ENCODE measurements at regions not wholly inside any gene's neighbourhood (a gene's known extent, or its start where the extent isn't known, plus 50 kb on each side); places are given as distances from the start of the nearest gene placed in this dataset.

- no peak for DNase-seq (ENCODE audit: low read depth)
- no peak overlapping the region; the same call in 1 of the 2 replicates for H3K4me3 ChIP-seq (ENCODE audit: low read depth, low read length)
- TF ChIP-seq CTCF (IDR thresholded peaks at IDR 0.05; ENCODE audit: low read depth, low read length, missing control alignments), result no peak
Measured at GRCh38 chr2:37556256-37556655, 115.2 kb downstream of the CDC42EP3 start.

DNA sequence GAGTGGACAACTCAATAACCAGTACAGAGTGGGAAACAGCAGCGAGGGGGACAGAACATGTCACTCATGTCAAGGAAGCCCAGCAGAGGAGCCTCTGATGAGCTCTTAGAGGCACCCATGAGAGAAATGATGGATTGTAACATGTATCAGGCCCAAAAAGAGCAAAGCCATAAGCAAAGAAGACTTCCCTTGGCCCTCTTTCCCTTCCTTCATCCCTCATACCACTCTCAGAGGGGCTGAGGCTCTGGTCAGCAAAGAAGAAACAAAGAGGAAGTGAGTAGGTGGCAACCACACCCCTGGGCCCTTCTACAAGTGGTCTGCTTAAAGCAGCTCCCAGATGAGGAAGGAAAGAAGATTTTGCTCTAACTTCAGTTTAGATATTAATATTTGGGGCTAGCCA lies 112.8 kb downstream of the CDC42EP3 start:
- H3K4me3 ChIP-seq (ENCODE audit: low read depth, low read length), result no peak overlapping the region
- no peak for DNase-seq (ENCODE audit: low read depth)
- no peak for TF ChIP-seq CTCF (IDR thresholded peaks at IDR 0.05; ENCODE audit: low read depth, low read length, missing control alignments)

GRCh38 chr2:37560241-37560848 lies 111.1 kb downstream of the CDC42EP3 start:
- TF ChIP-seq CTCF (IDR thresholded peaks at IDR 0.05; ENCODE audit: low read depth, low read length, missing control alignments), result no peak
- H3K4me3 ChIP-seq (ENCODE audit: low read depth, low read length), result no peak overlapping the region
- DNase-seq (ENCODE audit: low read depth), result no peak

GRCh38 chr2:37560863-37561614 lies 110.4 kb downstream of the CDC42EP3 start:
- no peak for TF ChIP-seq CTCF (IDR thresholded peaks at IDR 0.05; ENCODE audit: low read depth, low read length, missing control alignments)
- H3K4me3 ChIP-seq (ENCODE audit: low read depth, low read length), result no peak overlapping the region
- no peak for DNase-seq (ENCODE audit: low read depth)

GRCh38 chr2:37561615-37562569 lies 109.5 kb downstream of the CDC42EP3 start:
- DNase-seq (ENCODE audit: low read depth), result no peak
- TF ChIP-seq CTCF (IDR thresholded peaks at IDR 0.05; ENCODE audit: low read depth, low read length, missing control alignments), result no peak
- H3K4me3 ChIP-seq (ENCODE audit: low read depth, low read length), result no peak overlapping the region

DNA sequence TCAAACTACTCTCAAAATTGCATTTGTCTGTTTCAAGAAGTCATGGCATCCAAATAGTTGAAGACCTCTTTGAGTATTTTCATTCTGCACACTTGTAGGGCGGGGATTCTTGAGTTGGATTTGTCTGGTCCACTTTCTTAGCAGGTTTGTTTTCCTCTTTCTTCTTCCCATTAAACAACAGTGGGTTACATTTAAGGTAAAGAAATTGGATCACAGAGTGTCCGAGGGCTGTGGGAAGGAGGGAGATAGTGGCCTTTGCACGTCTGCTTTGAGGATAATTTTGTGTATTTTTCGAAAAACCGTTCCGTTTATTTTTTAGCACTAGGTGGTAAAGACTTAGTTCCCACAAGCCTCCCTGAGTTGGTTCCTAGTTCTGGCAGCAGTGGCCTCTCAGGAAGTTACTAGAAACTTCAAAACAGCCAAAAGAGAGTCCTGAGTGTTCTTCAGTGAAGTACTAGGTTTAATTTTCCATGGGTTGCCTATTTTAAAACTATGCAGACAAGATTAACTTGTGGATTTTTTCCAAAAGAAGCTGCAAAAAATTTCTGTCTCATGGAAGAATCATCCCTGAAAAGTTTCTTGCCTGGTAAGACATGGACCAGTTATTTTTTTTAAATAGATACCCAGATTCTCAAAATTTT lies 107.9 kb downstream of the CDC42EP3 start:
- TF ChIP-seq CTCF (IDR thresholded peaks at IDR 0.05; ENCODE audit: low read depth, low read length, missing control alignments), result no peak
- H3K4me3 ChIP-seq (ENCODE audit: low read depth, low read length), result no peak overlapping the region
- DNase-seq (ENCODE audit: low read depth), result no peak
